Activated T-cell treated with anti-CD3 and anti-CD28 coated beads for 48 hours (primary cell): ENCODE measurements at regions not wholly inside any gene's neighbourhood (a gene's known extent, or its start where the extent isn't known, plus 50 kb on each side); places are given as distances from the start of the nearest gene placed in this dataset.

ENCODE experiments used
- DNase-seq: peaks from one replicate; pipeline ENCODE4 v3.0.0-alpha.2; 2020; ENCODE audit warnings: low read depth

DNA sequence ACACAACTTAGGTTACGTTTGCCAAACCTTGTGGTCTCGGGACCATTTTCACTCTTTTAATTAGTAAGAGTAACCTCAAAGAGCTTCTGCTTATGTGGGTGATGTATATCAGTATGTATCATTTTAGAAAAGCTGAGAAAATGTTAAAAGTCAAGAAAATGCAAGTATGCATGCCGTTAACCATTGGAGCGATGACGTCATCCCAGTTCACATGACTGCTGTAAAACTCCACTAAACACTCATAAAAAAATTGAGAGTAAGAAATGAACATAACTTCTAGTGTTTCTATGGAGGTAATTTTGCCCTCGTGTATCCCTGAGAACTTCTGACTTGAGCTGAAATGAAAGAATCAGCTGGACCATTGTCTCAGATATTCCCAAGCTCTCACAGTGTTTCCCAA, 250.0 kb upstream of the CDH4 start:
- DNase-seq: no peak

DNA sequence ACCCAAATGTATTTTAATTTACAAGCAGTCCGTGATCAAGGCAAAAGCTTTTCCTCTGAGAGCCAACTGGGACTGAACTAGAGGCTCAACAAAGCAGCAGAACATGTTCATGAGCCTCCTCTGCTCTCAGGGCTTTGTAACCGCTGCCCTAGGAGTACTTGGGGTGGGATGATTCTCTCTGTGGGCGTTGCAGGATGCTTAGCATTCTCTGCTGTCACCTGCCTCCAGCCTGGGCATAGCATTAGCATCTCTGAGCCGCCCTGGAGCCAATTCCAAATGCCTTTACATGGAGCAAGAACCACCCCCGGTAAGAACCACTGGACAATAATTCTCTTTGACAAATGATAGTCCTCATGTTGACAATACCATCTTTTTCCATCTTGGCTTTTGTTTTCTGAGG, 237.6 kb upstream of the CDH4 start:
- no peak for DNase-seq

DNA sequence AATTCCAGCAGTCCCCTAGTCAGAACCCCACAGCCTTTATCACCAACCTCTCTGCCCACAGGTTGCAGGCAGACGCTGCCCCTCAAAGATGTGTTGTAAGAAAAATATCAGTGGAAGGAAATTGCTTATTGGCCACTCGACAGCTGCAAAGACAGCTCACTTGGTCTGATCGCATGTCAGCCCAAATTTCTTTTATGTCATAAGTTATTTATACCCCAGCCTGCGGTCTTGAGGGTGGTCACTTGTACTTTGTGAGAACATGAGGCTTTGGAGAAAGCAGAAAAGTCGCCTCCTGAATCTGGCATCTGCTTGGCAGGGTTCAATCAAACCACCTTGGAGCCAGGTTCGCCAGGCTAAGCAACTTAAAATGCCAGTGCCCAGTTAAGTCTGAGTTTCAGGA, 236.5 kb upstream of the CDH4 start:
- DNase-seq: no peak

DNA sequence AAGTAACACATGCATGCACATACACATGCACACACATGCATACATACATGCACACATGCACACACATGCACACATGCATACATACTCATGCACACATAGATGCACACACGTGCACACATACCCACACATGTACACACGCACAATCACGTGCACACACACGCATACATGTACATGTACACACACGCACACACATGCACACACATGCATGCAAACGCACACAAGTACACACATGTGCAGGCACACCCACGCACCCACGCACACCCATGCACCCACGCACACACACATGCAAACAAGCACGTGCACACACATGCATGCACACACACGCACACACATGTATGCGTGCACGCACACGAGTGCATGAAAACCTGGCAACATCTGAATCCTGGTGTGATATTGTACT, 232.7 kb upstream of the CDH4 start:
- no peak for DNase-seq

DNA sequence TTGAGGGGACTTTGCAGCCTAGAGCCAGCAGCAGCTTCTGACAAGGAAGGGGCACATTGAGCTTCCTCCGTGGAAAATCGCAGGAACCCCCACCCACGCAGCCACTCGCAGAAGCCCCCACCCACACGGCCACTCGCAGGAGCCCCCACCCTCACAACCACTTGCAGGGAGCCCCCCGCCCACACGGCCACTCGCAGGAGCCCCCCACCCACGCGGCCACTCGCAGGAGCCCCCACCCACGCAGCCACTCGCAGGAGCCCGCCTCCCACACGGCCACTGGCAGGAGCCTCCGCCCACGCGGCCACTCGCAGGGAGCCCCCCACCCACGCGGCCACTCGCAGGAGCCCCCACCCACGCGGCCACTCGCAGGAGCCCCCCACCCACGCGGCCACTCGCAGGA, 228.4 kb upstream of the CDH4 start:
- DNase-seq: no peak

DNA sequence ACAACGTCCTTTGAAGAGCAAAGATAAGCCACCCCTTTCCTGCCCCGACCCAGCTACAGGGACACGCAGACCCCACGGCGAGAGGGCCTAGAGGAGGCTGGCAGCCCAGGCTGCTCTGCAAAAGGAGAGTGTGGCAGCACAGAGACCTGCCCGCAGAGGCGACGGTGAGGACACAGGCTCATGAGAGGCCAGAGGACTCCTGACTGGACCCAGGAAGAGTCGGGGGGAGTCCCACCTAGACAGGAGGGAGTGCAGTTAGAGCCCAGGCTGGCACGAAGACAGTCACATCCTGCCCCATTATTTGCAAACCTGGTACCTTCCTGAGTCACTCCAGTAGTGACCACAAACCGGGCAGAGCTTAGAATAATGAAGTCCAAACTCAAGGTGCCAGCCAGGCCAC, 227.7 kb upstream of the CDH4 start:
- no peak for DNase-seq

DNA sequence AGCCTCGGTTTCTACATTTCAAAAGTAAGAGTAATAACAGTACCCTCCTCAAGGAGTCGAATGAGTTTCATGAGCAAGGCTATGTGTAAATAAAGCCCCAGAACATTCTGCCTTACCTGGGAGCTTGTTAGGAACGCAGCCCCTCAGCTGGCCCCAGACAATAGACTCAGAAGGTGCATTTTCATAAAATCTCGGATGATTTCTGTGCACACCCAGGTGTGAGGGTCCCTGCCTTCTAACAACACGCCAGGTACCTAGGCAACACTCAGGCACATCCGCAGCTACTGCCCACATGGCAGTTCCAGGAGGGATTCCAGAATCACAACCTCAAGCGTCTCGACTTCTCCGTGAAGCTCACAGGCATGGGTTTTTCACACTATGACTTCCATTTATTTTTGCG, 226.5 kb upstream of the CDH4 start:
- no peak for DNase-seq

DNA sequence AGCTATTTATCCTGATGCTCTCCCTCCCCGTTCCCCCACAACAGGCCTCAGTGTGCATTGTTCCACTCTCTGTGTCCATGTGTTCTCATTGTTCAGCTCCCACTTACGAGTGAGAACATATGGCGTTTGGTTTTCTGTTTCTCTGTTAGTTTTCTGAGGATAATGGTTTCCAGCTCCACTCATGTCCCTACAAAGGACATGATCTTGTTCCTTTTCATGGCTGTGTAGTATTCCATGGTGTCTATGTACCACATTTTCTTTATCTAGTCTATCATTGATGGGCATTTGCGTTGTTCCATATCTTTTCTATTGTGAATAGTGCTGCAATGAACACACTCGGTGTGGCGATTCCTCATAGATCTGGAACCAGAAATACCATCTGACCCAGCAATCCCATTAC, 225.9 kb upstream of the CDH4 start:
- DNase-seq: no peak

DNA sequence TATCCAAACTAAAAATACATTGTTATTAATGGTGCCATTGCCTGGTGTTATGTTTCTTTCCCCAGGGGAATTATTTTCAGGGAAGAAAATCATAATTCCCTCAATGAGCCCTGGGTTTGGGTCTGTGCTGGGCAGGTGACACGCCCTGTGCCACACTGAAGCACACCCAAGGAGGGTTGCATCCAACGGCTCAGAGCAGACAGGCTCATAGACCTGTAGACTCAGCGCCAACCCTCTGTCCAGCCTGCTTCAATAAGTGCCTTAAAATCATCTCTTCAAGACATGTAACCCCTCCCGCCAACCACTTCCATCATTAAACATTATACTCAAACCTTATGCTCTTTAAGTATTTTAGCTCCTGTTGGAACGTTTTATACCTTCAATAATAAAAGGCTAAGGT, 225.3 kb upstream of the CDH4 start:
- DNase-seq: no peak

DNA sequence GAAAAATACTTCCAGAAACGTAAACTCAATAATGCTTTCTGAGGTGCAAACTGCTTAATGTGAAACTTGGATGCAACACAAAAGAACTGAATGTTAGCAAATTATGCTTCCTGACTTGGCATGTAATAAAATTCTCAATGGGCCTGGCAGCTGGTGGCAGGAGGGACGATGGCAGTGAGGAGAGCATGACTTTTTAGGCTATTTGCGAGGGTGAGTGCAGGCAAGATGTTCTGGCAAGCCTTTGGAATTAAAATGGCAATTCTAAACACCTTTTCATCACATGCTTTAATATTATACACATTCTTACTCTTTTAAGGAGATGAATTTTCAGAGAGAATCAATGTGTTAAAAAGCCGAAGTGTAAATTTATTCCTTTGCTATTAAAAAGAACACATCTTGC, 224.8 kb upstream of the CDH4 start:
- no peak for DNase-seq

DNA sequence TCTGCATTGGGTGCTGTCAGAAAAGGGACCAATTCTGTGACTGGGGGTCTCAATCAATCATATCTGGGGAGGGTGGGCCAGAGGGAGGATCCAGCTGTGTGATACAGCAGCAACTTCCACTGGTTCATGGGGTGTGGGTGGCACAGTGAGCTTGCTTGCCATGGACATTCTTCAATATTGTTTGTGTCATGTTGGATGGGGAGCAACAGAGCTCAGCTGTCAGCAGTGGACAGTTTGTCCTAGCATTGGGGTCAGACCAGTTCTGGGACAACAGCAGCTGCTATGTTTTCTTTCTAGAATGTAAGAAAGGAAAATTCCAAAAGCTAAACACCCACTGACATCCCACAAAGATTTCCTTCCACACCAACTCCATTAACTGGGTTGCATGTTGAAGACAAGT, 221.9 kb upstream of the CDH4 start:
- no peak for DNase-seq

DNA sequence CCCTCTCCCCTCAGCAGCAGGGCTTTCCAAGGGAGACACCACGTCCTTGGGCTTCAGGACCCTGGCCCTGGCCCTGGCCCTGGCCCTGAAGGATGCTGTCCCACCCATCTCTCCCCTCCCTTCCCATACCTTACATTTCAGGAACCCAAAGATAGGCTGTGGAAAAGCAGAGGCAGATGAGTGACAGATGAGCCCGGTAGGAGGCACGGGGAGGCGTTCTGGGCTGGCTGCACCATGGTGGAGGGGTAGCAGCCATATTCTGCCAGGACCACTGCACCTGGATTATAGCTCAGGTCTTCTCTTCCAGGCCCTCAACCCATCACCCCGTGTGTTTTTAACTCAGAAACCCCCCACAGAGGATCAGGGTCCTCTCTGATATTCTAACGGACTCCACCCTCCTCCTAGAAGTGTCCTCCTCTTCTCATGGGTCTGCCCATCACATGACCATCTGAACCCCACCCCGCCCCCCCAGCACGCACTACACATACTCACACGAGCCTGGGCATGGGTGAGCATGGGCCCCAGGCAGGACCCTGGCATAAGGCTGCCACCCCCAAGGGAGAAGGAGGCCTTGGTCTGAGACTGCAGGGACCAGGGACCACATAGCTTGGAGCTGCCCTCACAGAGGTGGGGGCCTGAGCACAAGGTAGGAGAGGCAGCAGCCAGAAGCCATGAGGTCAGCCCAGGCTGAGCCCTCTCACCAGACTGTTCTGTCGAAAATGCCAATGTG, 220.8 kb upstream of the CDH4 start:
- no peak for DNase-seq

DNA sequence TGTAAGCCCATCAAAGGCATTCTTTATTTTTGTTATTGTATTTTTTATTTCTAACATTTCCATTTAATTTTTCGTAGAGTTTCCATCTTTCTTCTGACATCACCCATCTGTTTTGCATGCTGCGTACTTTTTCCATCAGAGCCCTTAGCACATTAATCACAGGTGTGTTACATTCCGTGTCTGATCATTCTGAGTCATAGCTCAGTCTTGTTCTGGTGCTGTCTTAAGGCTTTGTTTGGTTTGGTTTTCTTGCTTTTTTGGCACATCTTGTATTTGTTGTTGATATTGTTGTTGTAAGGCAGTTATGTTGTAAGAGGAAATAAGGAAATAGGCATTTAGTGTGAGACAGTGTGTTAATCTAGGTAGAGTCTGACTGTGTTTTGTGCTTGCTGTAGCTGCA, 214.6 kb upstream of the CDH4 start:
- no peak for DNase-seq

DNA sequence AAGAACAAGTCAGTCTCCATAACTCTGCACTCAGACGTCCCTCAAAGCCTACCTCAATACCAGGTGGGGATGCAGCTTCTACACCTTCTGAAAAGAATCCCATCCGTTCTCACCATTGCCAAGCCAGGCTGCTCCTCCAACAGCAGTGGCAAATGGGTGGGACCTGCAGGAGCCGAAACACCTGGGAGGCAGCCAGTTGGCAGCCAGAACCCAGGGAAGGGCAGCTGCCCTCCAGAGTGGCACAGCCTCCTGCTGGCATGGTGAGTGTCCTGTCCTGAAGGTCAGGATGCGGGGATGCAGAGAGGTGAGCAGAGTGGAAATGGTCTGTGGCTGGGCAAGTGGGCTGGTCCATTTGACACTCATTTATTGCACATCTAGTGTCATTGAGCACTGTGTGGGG, 210.6 kb upstream of the CDH4 start:
- no peak for DNase-seq

DNA sequence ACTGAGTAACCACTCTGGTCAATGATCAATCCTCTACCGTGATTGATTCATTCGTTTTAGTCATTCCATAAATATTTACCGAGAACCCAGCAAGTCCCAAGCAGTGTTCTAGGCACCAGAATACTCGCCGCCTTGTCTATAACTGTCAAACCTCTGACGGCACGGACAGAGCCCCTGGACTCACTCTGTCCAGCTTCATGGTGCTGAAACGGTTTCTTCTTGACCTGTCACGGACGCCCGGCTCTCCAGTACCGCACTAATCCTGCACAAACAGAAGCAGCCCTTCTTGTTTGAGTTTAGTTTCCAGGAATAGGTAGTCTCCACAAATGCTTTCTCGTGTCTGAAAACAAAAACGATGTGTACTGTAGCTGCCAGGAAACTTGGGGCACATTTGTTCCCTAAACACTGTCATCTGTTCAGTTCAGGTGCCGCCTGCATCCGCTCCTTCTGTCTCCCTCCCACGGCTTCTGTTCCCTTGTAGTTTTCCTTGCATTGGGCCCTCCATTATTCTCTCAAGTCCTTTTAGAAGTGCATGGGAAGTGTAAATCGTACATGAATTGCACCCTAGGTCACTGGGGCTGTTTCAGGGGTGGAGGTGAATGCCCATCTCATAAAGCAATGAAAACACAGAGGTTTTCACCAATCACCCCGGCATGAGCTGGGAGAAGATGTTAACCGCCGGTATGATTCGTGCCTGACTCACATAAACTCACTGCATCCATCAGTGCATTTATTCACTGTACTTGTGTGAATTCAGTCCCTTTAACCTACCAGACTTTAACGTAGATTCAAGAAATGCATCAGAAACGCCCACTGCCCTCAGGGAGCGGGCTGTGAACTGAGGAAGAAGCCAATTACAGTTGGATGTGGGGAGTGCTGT, 209.3 kb upstream of the CDH4 start:
- no peak for DNase-seq

DNA sequence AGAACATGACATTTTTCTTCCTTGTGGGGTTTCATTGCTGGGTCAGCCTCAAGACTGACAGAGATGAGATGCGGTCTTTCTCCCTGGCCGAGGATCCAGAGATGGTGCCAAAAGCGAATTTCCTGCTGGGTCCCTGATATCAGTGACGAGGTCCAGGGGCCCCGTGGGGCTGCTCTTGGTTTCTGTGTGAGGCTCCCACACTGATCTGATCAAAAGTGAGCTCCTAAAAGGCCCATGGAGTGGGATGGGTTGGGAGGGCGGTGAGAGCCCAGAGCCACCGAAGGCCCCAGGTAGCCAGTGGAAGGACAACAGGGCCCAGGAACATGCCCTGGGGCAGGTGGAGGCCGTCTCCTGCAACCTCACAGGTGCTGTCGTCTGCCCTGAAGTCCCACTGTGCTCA, 208.4 kb upstream of the CDH4 start:
- DNase-seq: no peak

DNA sequence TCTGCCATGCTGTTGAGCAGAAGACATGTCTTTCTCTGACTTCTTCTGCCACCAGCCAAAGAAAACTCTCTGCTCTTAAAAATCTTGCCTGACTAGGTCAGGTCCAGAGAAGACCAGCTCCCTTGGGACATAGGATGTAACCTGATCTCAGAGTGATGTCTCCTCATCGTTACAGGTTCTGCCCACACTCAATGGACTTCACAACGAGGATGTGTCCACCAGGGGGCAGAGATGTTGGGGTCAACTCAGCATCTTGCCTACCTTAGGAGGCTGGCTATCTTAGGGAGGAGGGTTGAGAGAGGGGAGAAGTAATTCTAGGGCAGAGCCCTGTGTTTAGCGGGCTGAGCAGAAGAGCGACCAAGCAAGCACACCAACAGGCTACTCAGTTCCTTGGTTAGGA, 207.6 kb upstream of the CDH4 start:
- DNase-seq: no peak

DNA sequence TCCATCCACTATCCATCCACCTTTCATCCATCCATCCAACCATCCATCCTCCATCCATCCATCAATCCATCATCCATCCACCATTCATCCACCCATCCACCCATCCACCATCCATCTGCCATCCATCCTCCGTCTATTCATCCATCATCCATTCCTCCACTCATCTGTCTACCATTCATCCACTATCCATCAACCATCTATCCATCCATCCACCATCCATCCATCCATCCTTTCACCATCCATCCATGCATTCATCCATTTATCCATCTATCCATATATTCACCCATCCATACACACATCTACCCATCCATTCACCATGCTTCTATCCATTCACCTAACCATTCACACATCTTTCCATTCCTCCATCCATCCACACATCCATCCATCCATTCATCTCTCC, 207.0 kb upstream of the CDH4 start:
- no peak for DNase-seq

DNA sequence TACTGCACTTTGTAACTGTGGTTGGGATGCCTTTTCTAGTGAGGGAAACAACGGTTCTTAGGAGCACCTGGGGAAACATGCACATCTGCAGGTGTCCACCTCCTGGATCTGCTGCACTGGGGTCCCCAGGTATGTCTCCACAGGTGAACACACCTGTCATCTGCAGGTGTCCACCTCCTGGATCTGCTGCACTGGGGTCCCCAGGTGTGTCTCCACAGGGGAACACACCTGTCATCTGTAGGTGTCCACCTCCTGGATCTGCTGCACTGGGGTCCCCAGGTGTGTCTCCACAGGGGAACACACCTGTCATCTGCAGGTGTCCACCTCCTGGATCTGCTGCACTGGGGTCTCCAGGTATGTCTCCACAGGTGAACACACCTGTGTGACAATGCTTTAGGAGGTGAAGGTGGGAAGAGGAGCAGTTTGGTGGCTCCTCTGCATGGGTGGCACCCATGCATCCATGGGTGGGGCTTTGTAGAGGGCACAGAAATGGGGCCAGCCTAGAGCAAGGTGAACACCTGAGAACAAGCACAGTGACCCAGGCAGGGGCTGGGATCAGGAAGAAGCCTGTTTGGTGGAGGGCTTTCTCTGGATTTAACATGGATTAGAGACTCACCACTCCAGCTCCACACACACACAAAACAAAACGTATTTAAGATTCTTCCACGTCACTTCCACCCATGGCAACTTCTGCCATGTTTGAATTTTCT, 206.0 kb upstream of the CDH4 start:
- no peak for DNase-seq

DNA sequence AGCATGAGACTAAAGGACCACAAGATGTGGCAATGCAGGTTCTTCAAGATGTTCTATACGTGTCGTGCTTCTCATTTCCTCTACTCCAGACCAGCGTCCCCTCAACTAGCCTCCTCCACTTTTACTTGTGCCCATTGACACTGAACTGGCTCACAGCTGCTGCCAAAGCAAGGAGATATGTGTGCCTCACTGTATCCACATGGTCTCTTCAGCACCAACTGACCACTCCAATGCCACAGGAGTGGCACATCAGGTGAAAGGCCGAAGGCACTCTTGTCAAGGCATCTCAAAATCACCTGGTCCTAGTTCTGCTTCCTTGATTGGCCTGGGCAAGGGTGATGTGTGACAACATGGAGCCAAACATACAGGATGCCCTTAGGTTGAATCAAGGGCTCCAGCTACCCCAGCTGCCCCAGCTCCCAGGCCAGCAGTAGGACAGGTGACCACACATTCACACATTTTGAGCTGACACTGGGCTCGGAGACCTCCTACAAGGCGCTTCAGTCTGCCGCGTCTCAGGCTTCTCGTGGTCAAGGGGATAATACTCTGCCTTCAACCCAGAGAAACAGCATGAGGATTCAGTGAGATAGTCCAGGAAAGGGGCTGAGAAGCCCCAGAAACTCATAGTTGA, 205.2 kb upstream of the CDH4 start:
- no peak for DNase-seq

DNA sequence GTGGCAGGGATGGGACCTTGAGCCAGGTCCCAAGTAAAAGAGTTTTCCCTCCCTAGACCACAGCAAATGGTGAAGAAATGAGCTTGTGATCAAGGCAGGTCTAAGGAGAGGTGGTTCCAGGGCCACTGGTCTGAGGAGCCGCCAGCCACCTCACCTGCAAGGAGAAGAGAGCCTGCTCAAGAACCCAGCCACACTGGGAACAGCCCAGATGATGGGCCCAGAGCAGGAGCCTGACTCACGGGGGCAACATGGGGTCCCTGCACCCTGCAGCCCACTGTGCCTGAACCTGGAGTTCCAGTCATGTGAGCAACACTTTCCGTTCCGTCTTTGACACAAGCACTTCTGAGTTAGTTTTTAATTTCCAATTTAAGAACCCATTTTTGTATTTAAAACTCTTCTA, 204.5 kb upstream of the CDH4 start:
- DNase-seq: no peak

DNA sequence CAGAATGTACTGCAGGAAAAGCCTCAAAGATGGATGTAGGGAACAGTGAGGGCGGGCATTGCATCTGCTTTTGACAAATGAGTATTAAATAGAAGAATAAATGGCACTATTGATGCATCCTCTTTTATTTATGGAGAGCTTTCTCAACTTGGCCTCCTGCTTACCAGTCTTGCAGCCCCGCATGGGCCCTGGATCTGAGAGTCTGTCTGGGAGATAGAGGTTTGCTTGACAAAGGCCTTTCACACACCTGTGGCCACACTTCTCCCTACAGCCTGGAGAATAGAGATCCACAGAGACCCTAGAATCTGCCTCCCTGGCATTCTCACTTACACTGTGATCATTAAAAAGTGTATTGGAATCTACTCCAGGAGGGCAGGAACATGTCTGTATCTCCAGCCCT, 203.8 kb upstream of the CDH4 start:
- DNase-seq: no peak

DNA sequence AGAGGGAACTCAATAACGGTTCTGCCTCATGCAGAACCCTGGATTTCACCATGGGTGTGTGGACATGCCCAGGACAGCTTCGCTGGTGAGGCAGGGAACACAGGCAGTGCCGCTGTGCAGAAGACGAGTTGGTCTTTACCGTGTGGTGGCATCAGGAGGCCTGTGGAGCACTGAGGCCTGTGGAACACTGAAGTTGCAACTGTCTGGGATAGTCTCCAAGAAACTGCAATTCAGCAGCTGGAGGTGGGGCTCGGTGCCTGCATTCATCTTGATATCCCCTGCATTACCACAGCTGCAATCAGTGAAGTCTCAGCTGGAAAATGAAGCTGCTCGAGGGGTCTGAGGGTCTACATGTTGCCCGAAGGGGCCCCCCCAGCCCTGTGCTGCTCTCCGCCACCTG, 202.4 kb upstream of the CDH4 start:
- DNase-seq: no peak
